AG08395 (cell line): ENCODE measurements at regions not wholly inside any gene's neighbourhood (a gene's known extent, or its start where the extent isn't known, plus 50 kb on each side); places are given as distances from the start of the nearest gene placed in this dataset.

Source experiments
- DNase-seq: peaks from one replicate; pipeline ENCODE4 v3.0.0; 2012; ENCODE audit warnings: mixed read lengths, low spot score

GRCh38 chr11:70570693-70571395, 172.5 kb downstream of the CTTN start:
- no peak for DNase-seq

GRCh38 chr11:70572974-70573260, 174.6 kb downstream of the CTTN start:
- DNase-seq: no peak

- DNase-seq: no peak
Observed at GRCh38 chr11:70573701-70574151, 175.4 kb downstream of the CTTN start.

- DNase-seq: no peak
Observed at GRCh38 chr11:70574725-70575347, 176.5 kb downstream of the CTTN start.

- no peak for DNase-seq
Observed at GRCh38 chr11:70575396-70576060, 177.2 kb downstream of the CTTN start.

- no peak for DNase-seq
Observed at GRCh38 chr11:70577258-70577603, 178.9 kb downstream of the CTTN start.

GRCh38 chr11:70577948-70578347, 179.6 kb downstream of the CTTN start:
- DNase-seq: no peak

- DNase-seq: no peak
Observed at GRCh38 chr11:70578371-70578770, 180.0 kb downstream of the CTTN start.

- DNase-seq: no peak
Observed at GRCh38 chr11:70578831-70579230, 180.5 kb downstream of the CTTN start.

GRCh38 chr11:70579316-70579955, 181.1 kb downstream of the CTTN start:
- no peak for DNase-seq

- no peak for DNase-seq
Observed at GRCh38 chr11:70580036-70580805, 181.9 kb downstream of the CTTN start.

GRCh38 chr11:70581991-70582885, 183.9 kb downstream of the CTTN start:
- DNase-seq: no peak

- DNase-seq: no peak
Observed at GRCh38 chr11:70582886-70583641, 184.7 kb downstream of the CTTN start.

GRCh38 chr11:70583781-70584218, 185.5 kb downstream of the CTTN start:
- no peak for DNase-seq

GRCh38 chr11:70584498-70585235, 186.3 kb downstream of the CTTN start:
- DNase-seq: no peak

GRCh38 chr11:70585236-70585545, 186.9 kb downstream of the CTTN start:
- no peak for DNase-seq

- no peak for DNase-seq
Observed at GRCh38 chr11:70586261-70587074, 188.1 kb downstream of the CTTN start.

- DNase-seq: no peak
Observed at GRCh38 chr11:70587075-70587389, 188.7 kb downstream of the CTTN start.

GRCh38 chr11:70590356-70590991, 192.1 kb downstream of the CTTN start:
- no peak for DNase-seq
